ENCODE measurements at regions not wholly inside any gene's neighbourhood (a gene's known extent, or its start where the extent isn't known, plus 50 kb on each side); places are given as distances from the start of the nearest gene placed in this dataset.
"Not testable (repeated sequence)": the region's sequence is repeated elsewhere in the genome, so short reads cannot be mapped to it uniquely, and the experiment has no call there.

DNA sequence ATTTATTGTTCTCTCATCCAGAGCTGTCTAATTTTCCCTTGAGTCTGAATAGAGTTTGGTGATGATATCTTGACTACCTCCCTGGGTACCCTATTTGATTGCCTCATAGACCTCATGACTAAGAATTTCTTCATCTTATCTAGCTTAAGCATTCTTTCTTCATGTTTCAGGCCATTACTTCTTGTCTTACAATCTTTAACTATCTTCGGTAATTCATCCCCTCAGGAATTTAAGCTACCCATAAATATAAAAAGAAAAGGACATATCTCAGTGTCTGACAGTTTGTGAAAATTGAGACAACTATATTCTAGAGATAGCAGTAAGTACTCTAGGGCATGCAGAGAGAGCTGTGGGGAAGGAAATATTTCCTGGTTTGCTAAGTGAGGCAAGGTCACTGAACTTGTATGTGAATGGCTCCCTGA lies 466.1 kb upstream of the GRID2 start:
- intact Hi-C loops (cut with DNase I): no loop called here
- no peak for DNase-seq

DNA sequence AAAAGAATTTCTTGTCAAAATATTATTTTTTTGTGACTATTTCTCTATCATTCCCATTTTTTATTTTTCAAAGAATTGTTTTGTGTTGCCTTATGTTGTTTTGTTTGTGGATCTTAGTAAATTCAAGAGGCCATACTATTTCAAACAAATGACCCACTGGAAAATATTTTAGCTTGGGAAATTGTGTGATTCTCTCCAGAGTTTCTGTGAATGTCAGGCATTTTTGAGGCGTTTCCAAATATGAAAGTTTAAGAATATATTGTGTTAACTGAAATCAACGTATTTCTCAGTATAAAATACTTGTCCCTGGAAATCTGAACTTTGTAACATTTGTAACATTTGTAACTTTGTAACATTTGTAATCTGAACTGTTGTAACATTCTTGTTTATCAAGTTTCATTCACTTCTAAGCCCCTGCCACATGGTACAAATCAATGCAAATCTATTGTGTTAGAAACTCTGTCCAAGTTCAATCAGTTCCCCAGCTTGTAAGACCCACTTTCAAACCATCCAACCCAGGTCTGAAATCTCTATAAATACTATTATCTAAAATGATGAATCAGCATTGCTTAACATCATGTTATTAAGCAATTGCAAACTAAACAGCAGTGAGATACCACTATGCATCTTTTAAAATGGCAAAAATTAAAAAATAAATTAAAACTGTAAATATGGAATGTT lies 465.4 kb upstream of the GRID2 start:
- intact Hi-C loops (cut with DNase I): no loop called here
- no peak for DNase-seq

GRCh38 chr4:91840359-91840758 lies 463.4 kb upstream of the GRID2 start:
- no peak for DNase-seq
- intact Hi-C loops (cut with DNase I): no loop called here

DNA sequence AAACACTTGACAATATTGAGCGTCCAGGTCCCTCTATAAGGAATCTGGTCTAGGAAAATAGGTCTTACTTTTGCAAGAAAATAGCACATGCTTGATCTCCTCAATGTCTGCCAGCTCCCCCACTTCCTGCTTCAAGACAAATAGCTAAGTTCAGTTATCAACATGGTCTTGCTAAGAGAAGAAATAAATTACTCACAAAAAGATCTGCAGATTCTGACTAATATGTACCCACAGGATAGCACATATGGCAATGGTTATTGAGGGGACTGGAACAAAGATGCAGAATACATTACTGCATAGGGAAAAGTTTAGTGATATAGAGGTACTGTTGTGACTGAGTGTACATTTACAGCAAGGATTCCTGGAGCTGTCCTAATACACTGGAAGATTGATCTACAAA lies 457.5 kb upstream of the GRID2 start:
- DNase-seq: no peak
- intact Hi-C loops (cut with DNase I): no loop called here

GRCh38 chr4:91851456-91851855 lies 452.3 kb upstream of the GRID2 start:
- intact Hi-C loops (cut with DNase I): no loop called here
- DNase-seq: peak in 2 of 10 donors; percentile 43 to 55

DNA sequence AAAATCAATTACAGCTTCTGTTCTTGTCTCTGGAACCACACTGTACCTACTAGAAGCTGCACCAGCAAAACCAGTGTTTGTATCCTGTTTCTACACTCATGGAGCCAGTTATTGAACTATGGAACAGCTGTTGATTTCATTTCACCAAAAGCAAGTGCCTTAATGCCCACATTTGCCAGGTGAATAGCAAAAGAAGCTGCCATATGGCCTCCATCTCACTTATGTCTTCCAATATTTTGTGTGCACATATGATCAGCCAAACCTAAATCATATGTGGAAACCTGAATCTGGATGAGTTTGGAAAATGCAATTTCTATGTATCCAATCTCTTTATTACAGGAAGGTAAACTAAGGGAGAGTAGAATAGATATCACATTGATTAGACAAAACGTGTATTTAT lies 415.8 kb upstream of the GRID2 start:
- intact Hi-C loops (cut with DNase I): no loop called here
- DNase-seq: no peak

GRCh38 chr4:91891217-91891616 lies 412.5 kb upstream of the GRID2 start:
- intact Hi-C loops (cut with DNase I); DNase-seq: not testable (repeated sequence)

DNA sequence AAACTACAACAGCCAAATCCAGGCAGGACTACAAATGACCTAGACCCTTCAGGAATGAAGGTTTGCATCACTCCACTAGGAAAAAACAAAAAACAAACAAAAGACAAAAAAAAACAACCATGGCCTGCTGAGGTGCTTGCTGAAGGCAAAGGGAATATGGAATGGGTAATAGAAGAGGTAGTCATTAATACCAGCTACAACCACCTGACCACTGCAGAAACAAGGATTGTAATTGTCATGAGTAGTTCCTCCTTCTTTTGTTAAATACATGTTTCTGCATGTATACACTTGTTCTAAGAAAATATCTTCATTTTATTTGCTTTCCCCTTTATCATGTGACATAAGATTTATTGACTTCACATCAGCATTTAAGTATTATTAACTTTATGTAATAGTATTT lies 409.8 kb upstream of the GRID2 start:
- intact Hi-C loops (cut with DNase I): no loop called here
- no peak for DNase-seq

DNA sequence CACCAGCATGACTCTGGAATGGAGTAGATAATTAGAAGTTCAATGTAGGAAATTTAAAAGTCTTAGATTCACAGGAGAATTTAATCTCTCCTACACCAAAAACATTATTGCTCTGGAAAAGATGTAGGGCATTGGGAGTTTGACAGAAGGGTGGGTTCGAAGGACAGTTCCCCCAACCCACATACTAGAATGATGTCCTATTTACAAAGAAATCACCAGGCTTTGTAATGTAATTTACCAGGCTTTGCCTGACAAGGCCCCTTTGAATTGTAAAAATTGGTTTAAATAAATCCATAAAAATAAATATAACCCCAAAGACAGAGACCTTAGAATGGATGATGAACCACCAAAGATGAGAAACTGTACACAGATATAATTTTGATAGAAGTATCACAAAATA lies 399.2 kb upstream of the GRID2 start:
- DNase-seq: no peak
- intact Hi-C loops (cut with DNase I): no loop called here

- no peak for DNase-seq
- intact Hi-C loops (cut with DNase I): no loop called here
Measured at GRCh38 chr4:91909963-91910362, 393.8 kb upstream of the GRID2 start.

DNA sequence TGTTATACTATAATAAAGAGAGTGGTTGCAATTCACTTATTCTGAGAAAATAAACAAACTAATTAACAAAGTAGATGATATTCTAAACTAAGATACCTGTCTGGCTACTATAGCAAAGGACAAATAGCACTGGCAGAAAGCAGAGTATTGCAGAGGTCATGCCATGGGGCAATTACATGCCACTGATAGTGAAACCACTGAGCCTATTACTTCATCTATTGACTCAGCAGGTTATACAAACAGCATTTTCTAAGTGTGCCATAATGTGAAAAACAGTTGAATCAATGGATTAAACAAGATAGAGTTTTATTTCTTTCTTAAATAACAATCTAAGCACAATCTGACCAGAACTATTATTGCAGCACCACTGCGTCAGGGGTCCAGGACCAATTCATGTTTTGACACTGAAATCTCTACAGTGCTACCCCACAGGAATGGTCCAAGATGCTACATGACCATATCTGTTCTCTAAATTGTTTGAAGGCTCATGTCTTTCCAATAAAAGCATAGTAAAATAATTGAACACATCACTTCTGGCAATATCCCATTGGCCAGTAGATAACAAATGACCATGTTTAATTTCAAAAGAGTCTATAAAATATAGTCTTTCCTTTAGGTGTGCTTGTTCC lies 389.5 kb upstream of the GRID2 start:
- DNase-seq: no peak
- intact Hi-C loops (cut with DNase I): no loop called here

GRCh38 chr4:91916219-91916618 lies 387.5 kb upstream of the GRID2 start:
- intact Hi-C loops (cut with DNase I): no loop called here
- DNase-seq: no peak

DNA sequence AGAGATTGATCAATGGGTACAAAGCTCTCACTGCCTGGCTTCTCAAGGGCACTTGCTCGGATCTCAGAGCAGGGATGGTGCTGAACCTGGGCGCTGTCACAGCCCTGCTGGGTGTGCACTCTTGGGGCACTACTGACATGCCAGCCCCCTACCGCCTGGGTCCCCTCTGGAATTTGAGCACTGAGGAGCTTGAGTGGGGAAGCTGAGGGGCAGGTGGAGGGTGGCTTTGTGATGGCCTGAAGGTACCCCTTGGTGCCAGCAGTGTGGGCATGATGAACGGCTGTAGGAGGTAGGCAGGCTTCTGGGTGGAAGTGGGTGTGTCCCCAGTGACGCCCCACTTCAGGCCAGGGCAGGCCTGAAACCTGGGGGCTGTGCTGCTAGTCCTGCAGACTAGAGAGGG lies 379.1 kb upstream of the GRID2 start:
- intact Hi-C loops (cut with DNase I): no loop called here
- peak in 2 of 10 donors; percentile 39 to 40 for DNase-seq

GRCh38 chr4:91935217-91935616 lies 368.5 kb upstream of the GRID2 start:
- intact Hi-C loops (cut with DNase I): no loop called here
- DNase-seq: no peak

- intact Hi-C loops (cut with DNase I): no loop called here
Measured at GRCh38 chr4:91936311-91936710, 367.5 kb upstream of the GRID2 start.

GRCh38 chr4:91957963-91958362 lies 345.8 kb upstream of the GRID2 start:
- DNase-seq: no peak
- intact Hi-C loops (cut with DNase I): no loop called here

More at GRCh38 chr4:91936311-91936710, 367.5 kb upstream of the GRID2 start:
- DNase-seq: no peak

GRCh38 chr4:91958596-91958995 lies 345.2 kb upstream of the GRID2 start:
- peak in 3 of 10 donors; percentile 7 to 52 (median 7) for DNase-seq
- intact Hi-C loops (cut with DNase I): no loop called here

GRCh38 chr4:91961504-91961903 lies 342.3 kb upstream of the GRID2 start:
- intact Hi-C loops (cut with DNase I): no loop called here

GRCh38 chr4:91963486-91963885 lies 340.3 kb upstream of the GRID2 start:
- DNase-seq: peak in 1 of 10 donors; percentile 7
- intact Hi-C loops (cut with DNase I): no loop called here

More at GRCh38 chr4:91961504-91961903, 342.3 kb upstream of the GRID2 start:
- DNase-seq: no peak

DNA sequence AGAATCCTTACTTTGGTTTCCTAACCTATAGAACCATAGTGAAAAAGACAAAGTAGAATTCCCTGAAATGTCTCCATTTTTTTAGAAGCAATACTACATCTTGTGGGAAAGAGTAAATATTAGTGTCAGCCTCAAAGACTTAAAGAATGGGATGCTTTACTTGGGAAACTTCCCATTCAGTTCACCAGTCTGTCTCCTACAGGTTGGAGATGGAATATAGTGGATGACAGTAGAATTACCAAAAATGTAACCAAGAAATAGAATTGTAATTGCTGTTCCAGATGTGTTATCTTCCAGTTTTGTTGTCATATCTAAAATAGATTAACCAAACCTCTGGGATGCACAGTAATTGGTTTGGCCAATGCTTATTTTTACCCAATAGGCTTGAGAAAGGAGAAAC lies 338.6 kb upstream of the GRID2 start:
- intact Hi-C loops (cut with DNase I): no loop called here
- no peak for DNase-seq

DNA sequence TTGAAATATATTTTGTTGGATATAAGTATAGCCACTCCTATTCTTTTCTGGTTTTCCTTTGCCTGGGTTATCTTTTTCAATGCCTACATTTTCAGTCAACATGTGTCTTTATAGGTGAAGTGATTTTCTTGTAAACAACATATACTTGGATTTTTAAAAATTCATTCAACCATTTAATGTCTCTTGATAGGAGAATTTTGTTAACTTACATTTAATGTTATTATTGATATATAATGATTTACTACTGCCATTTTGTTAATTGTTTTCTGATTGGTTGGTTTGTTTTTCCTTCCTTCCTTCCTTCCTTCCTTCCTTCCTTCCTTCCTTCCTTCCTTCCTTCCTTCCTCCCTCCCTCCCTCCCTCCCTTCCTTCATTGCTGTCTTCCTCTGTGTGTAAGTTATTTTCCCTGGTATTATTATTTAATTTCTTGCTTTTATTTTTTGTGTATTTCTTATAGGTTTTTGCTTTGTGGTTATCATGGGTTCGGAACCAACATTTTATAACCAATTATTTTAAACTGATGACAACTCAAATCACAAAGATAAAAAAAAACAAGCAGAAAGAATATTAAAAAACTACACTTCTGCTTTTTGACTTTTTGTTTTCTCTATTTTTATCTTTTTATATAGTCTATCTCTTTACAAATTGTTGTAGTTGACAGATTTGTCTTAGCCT lies 330.1 kb upstream of the GRID2 start:
- no peak for DNase-seq
- intact Hi-C loops (cut with DNase I): no loop called here

DNA sequence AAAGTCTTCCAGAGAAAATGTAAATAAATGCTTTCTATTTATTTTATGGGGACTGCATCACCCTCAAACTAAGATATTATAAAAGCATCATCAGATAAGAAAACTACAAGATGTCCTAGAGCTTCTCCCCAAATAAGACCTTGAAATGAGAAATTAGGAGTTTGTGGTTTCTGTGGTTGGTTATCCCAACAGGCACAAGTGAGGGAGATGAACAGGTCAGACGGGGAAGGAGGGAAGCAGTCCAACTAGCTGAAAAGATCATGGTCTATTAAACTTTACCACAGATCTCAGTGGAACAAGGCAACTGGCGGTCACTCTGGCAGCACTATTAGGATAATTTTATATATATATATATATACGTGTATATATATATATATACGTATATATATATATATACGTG lies 319.3 kb upstream of the GRID2 start:
- no peak for DNase-seq
- intact Hi-C loops (cut with DNase I): no loop called here
